Muscle layer of duodenum (tissue), 2 donors: ENCODE measurements at regions not wholly inside any gene's neighbourhood (a gene's known extent, or its start where the extent isn't known, plus 50 kb on each side); places are given as distances from the start of the nearest gene placed in this dataset.
"Not testable (repeated sequence)": the region's sequence is repeated elsewhere in the genome, so short reads cannot be mapped to it uniquely, and the experiment has no call there.

Experiments used
- H3K27ac ChIP-seq: one replicate; pipeline ENCODE4 v1.7.0; 2013; ENCODE audit warnings: mild to moderate bottlenecking, low read length
- H3K27me3 ChIP-seq: one replicate; pipeline ENCODE4 v1.7.0; 2013; ENCODE audit warnings: low read depth, mild to moderate bottlenecking, control low read depth, low read length
- H3K36me3 ChIP-seq, 2 donors: one replicate each; pipeline ENCODE4 v1.7.0; 2013; ENCODE audit warnings: low read length in 2 of 2, control low read depth in 1 of 2, mild to moderate bottlenecking in 1 of 2; ENCODE audit not compliant: insufficient read depth in 2 of 2, control insufficient read depth in 1 of 2
- H3K4me1 ChIP-seq, 2 donors: one replicate each; pipeline ENCODE4 v1.7.0; 2013; ENCODE audit warnings: low read length in 2 of 2, mild to moderate bottlenecking in 2 of 2, control low read depth in 1 of 2, moderate library complexity in 1 of 2; ENCODE audit not compliant: insufficient read depth in 2 of 2, control insufficient read depth in 1 of 2
- H3K4me3 ChIP-seq, 2 donors: one replicate each; pipeline ENCODE4 v1.7.0; 2013; ENCODE audit warnings: low read length in 2 of 2, low read depth in 1 of 2, mild to moderate bottlenecking in 1 of 2
- H3K9me3 ChIP-seq, 2 donors: one replicate each; pipeline ENCODE4 v1.7.0; 2013; ENCODE audit warnings: low read length in 2 of 2, control low read depth in 1 of 2, mild to moderate bottlenecking in 1 of 2; ENCODE audit not compliant: control insufficient read depth in 1 of 2
- donor health status: healthy.

DNA sequence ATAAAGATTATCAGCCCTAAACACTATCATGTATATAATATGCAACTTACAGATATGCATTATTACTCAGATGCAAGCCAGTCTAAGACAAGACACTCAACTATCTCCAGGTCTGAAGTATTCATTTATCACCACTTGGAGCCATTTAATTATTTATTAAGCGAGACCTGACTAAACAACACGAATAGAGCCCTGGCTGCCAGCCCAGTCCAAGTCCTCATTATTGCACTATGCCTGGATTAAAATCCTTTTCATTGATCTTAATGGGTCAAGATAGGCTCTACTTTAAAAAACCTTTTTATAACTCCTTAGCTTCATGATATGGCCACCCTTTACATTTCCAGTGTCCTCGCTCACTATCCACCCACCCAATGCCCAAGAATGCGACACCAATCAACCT, 183.1 kb upstream of the MARCKS start:
- Histone ChIP-seq H3K27me3 (no peaks in the 10 kb centered on the region), H3K27ac (no peak overlapping the region), H3K4me1 (peaks cover 2 to 24% of the 10 kb centered on the region in 2 donors), H3K4me3 (no peak overlapping the region), H3K9me3 (no peaks in the 10 kb centered on the region), H3K36me3 (no peaks in the 10 kb centered on the region)

DNA sequence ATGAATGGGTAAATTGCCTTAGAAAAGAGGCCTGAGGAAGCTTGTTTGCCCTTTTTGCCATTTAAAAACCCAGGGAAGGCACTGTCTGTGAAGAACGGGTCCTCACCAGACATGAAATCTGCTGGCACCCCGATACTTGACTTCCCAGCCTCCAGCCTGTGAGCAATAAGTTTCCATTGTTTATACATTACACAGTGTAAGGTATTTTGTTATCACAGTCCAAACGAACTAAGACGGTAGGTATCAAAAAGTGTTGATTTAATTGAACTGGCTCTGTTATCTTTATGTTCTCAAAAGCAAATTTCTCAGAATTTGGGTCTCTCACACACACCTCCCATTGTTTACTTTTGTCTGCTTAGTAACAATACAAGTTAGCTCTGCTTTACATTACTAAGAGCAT, 181.1 kb upstream of the MARCKS start:
- Histone ChIP-seq H3K36me3 (no peaks in the 10 kb centered on the region), H3K4me3 (no peak overlapping the region), H3K9me3 (no peaks in the 10 kb centered on the region), H3K27ac (no peak overlapping the region), H3K4me1 (peaks cover 0 to 24% of the 10 kb centered on the region in 2 donors), H3K27me3 (no peaks in the 10 kb centered on the region)

DNA sequence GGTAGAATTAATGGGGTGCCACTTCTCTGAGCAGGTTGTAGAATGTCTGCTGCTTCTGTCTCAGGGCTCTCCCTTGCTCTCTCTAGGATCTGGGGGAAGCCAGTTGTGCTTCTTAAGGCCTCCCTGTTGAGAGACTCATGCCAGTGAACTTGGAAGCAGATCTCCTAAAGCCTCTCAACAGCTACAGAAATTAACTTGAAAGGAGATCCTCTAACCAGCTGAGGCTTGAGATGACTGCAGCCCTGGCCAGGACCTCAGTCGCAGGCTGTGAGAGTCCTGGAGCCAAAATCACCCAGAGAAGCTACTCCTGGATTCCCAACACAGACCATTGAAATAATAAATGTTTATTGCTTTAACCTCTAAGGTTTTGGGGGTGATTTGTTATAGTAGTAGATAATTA, 180.2 kb upstream of the MARCKS start:
- Histone ChIP-seq H3K27ac (no peak overlapping the region), H3K9me3 (no peaks in the 10 kb centered on the region), H3K27me3 (no peaks in the 10 kb centered on the region), H3K36me3 (no peaks in the 10 kb centered on the region), H3K4me3 (no peak overlapping the region), H3K4me1 (peaks cover 0 to 21% of the 10 kb centered on the region in 2 donors)

DNA sequence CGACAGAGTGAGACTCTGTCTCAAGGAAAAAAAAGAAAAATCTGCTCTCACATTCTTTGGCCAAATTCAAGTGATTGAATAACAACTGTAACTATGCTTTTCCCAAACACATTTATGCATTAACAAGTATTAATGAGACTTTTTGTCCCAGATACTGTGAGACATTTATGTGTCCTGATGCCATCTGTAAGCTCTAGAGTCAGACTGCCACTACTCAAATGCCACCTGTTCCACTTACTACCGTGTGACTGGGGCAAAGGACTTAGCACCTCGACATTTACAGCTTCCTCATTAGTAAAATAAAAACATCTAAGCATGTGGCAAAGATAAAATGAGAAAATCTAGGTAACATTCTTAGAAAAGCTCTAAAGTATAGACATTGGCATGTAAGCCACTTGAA, 178.1 kb upstream of the MARCKS start:
- Histone ChIP-seq H3K4me1 (peaks cover 0 to 7% of the 10 kb centered on the region in 2 donors), H3K9me3 (no peaks in the 10 kb centered on the region)

DNA sequence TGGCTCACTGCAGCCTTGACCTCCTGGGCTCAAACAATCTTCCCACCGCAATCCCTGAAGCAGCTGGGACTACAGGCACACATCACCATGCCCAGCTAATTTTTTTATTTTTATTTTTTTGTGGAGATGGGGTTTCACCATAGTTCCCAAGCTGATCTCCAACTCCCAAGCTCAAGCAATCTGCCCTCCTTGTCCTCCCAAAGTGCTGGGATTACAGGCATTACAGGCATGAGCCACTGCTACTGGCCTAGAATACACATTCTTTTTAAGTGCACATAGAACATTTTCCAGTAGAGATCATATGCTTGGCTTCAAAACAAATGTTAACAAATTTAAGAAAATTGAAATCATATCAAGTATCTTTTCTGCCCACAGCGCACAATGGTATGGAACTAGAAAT, 176.8 kb upstream of the MARCKS start:
- Histone ChIP-seq H3K27ac (no peak overlapping the region), H3K4me1 (peaks cover 0 to 12% of the 10 kb centered on the region in 2 donors), H3K27me3 (no peaks in the 10 kb centered on the region), H3K36me3 (no peaks in the 10 kb centered on the region), H3K9me3 (no peaks in the 10 kb centered on the region), H3K4me3 (no peak overlapping the region)

More for the DNA sequence above, 178.1 kb upstream of the MARCKS start:
- H3K4me3 ChIP-seq = no peak overlapping the region
- H3K27ac ChIP-seq = no peak overlapping the region
- H3K27me3 ChIP-seq = no peaks in the 10 kb centered on the region
- H3K36me3 ChIP-seq = no peaks in the 10 kb centered on the region

DNA sequence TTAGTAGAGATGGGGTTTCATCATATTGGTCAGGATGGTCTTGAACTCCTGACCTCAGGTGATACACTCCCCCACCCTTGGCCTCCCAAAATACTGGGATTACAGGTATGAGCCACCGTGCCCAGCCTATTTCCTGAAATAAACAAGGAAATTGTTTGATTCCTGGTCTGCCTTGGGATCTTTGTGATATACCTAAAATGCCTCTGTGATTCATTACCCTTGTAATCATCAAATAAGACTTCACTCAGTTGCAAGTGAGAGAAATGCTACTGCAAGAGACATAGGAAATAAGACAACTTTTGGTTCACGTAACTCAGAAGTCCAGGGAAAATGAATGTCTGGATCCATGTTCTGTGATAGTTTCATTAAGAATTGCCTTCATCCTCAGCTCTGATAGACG, 173.2 kb upstream of the MARCKS start:
- H3K27ac ChIP-seq = no peak overlapping the region
- H3K9me3 ChIP-seq = no peaks in the 10 kb centered on the region
- H3K36me3 ChIP-seq = no peaks in the 10 kb centered on the region
- no peaks in the 10 kb centered on the region for H3K27me3 ChIP-seq
- H3K4me1 ChIP-seq = peaks cover 0 to 5% of the 10 kb centered on the region in 2 donors
- H3K4me3 ChIP-seq = no peak overlapping the region

DNA sequence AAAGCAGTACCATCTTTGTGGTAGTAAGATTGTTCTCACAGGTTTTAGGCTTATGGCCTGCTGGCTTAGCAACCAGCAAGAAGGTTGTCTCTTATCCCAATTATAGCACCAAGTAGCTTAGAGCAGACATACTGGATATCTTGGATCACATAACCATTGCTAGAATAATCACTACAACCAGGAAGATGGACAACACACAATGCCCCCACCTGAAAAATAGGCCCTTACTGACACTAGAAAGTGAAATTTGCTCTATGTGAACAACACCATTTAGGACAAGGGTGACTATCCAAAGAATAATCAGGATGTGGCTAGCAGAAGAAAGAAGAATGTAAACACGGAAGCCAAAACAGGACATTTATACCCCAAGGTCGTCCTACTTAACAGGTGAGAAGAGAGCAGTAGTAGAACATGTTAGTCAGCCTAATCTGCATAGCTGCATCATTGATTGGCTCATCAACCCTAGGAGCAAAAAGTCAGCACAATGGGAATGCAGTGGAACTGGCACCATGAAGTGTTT, 172.7 kb upstream of the MARCKS start:
- Histone ChIP-seq H3K4me3 (no peak overlapping the region), H3K27ac (no peak overlapping the region), H3K36me3 (no peaks in the 10 kb centered on the region), H3K27me3 (no peaks in the 10 kb centered on the region), H3K4me1 (peaks cover 0 to 5% of the 10 kb centered on the region in 2 donors), H3K9me3 (no peaks in the 10 kb centered on the region)

DNA sequence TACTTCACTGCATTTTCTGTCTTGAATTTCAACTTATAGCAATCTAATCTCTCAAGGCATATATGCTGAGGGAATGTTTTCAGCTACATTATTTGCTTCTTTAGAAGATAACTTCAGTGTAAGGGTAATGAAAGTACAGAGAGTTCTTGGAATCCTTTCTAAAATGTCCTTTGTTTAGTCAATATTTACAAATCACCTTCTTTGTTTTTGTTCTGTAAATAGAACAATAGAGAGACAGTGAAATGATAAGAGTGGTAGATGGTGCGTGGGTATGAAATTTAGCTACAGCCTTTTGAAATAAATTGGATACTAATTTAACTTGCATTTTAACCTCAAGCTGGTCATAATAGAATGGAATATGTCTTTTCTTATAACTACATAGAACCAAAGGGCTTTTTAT, 171.1 kb upstream of the MARCKS start:
- H3K4me1 ChIP-seq = peaks cover 0 to 5% of the 10 kb centered on the region in 2 donors
- H3K4me3 ChIP-seq = no peak overlapping the region
- no peaks in the 10 kb centered on the region for H3K27me3 ChIP-seq

DNA sequence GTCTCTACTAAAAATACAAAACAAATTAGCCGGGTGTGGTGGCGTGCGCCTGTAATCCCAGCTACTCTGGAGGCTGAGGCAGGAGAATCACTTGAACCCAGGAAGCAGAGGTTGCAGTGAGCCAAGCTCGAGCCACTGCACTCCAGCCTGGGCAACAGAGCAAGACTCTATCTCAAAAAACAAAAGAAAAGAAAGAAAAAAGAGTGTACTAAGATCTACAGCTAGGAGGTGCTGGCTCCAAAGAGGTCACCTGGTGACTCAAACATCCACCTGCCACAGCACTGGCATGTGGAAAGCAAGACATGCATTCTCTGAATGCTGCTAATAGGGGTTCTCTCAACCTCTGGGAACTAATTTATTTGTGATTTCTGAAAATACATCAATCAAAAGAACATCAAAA, 167.5 kb upstream of the MARCKS start:
- not testable (repeated sequence) for H3K9me3 ChIP-seq, H3K36me3 ChIP-seq, H3K27ac ChIP-seq, H3K4me1 ChIP-seq, H3K4me3 ChIP-seq, H3K27me3 ChIP-seq

More for the DNA sequence above, 171.1 kb upstream of the MARCKS start:
- H3K36me3 ChIP-seq = no peaks in the 10 kb centered on the region
- no peak overlapping the region for H3K27ac ChIP-seq
- no peaks in the 10 kb centered on the region for H3K9me3 ChIP-seq

DNA sequence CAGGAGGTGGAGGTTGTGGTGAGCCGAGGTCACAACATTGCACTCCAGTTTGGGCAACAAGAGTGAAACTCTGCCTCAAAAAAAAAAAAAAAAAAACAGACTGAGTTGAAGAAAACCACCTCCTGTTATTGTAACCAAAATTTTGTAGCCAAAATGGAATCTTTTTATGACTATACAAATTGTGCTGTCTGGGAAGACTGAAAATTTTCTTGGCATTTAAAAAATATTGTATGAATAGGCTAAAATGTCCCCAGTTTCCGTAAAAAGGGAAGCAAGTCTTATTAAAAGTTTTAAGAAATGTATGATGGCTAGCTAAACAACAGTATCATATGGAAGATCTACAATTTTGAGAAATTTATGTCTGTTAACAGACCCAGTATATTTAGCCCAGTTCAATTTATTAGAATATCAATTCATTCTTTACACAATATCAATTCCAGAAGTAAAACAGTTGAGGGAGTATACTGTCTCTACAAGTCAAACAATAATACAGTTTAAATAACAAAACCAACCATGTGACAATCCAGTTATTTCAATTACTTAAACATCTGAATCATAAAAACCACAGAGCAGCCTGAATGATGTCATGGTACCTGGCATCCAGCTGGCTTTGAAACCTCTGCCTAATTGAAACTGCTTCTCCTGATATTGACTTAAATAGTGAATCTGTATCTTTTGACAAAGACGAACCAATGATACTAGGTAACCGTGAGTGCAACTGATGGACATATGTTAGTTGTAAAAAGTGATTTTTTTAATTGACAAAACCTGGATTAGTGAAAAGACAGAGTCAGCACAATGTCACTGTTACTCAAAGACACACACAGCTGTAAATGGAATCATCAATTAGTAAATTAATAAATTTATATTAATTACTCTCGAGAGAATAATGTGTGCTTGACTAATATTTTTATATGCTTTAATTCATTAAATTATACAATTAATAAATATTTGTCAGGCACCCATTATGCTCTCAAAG, 166.6 kb upstream of the MARCKS start:
- H3K4me3 ChIP-seq = no peak overlapping the region
- no peaks in the 10 kb centered on the region for H3K4me1 ChIP-seq
- H3K27ac ChIP-seq = no peak overlapping the region
- H3K27me3 ChIP-seq = no peaks in the 10 kb centered on the region
- H3K36me3 ChIP-seq = no peaks in the 10 kb centered on the region
- H3K9me3 ChIP-seq = no peaks in the 10 kb centered on the region

DNA sequence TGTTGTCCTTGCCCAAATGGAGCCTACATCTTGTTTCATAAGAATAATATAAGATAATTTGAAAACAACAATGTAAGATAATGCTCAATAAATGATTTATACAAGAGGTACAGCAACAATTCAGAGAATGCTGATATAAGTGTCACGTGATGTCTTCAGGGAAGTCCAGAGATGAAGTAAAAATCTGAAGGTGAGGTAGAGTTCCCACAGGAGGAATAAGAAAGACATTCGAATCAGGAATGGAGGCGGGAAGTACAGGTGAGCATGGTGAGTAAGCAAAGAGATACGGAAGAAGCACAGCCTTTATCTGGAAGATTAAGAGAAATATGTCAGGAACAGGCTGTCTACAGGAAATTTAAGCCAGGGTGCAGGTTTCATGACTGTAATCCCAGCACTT, 165.9 kb upstream of the MARCKS start:
- Histone ChIP-seq H3K4me3 (no peak overlapping the region), H3K27ac (no peak overlapping the region), H3K27me3 (no peaks in the 10 kb centered on the region), H3K36me3 (no peaks in the 10 kb centered on the region), H3K4me1 (no peaks in the 10 kb centered on the region), H3K9me3 (no peaks in the 10 kb centered on the region)
